Liver (tissue), 8 donors: ENCODE measurements at regions not wholly inside any gene's neighbourhood (a gene's known extent, or its start where the extent isn't known, plus 50 kb on each side); places are given as distances from the start of the nearest gene placed in this dataset.

Experiments used
- DNase-seq: peaks from one replicate; pipeline ENCODE4 v3.0.0-alpha.2; 2017; ENCODE audit warnings: low spot score
- H3K27ac ChIP-seq, 2 donors: one replicate each; pipeline ENCODE4 v1.7.0; 2013; ENCODE audit warnings: inconsistent platforms in 2 of 2, low read length in 2 of 2, control low read depth in 1 of 2, low read depth in 1 of 2, mild to moderate bottlenecking in 1 of 2
- H3K27me3 ChIP-seq, 4 donors: one replicate each; pipeline versions ENCODE4 v1.6.1 to v1.7.0; 2013; ENCODE audit warnings: low read length in 3 of 4, inconsistent platforms in 1 of 4, mild to moderate bottlenecking in 1 of 4, moderate library complexity in 1 of 4; ENCODE audit not compliant: control insufficient read depth in 4 of 4, insufficient read depth in 4 of 4
- H3K36me3 ChIP-seq, 4 donors: one replicate each; pipeline versions ENCODE4 v1.6.1 to v1.7.0; 2013; ENCODE audit warnings: low read length in 3 of 4, mild to moderate bottlenecking in 3 of 4, low read depth in 1 of 4, moderate library complexity in 1 of 4; ENCODE audit not compliant: control insufficient read depth in 4 of 4, insufficient read depth in 3 of 4
- H3K4me1 ChIP-seq, 4 donors: one replicate each; pipeline versions ENCODE4 v1.6.1 to v1.7.0; 2013; ENCODE audit warnings: low read length in 3 of 4, mild to moderate bottlenecking in 3 of 4, moderate library complexity in 1 of 4; ENCODE audit not compliant: control insufficient read depth in 4 of 4, insufficient read depth in 4 of 4
- H3K4me3 ChIP-seq, 3 donors: one replicate each; pipeline versions ENCODE4 v1.6.1 to v1.7.0; 2013; ENCODE audit warnings: low read length in 3 of 3, control low read depth in 1 of 3, low read depth in 1 of 3, mild to moderate bottlenecking in 1 of 3
- H3K9ac ChIP-seq, 2 donors: one replicate each; pipeline ENCODE4 v1.7.0; 2013; ENCODE audit warnings: low read length in 2 of 2, mild to moderate bottlenecking in 2 of 2, moderate library complexity in 2 of 2, control low read depth in 1 of 2, low read depth in 1 of 2
- H3K9me3 ChIP-seq, 4 donors: one replicate each; pipeline versions ENCODE4 v1.6.1 to v1.7.0; 2013; ENCODE audit warnings: low read length in 3 of 4; ENCODE audit not compliant: control insufficient read depth in 4 of 4
- CTCF ChIP-seq: fragments of 150-350 bp; IDR thresholded peaks from 2 replicates; pipeline ENCODE4 v1.5.1; 2017; ENCODE audit warnings: improper control_type of control experiment, low read depth, low read length; ENCODE audit not compliant: missing input control
- EGR1 ChIP-seq, 2 donors: IDR thresholded peaks; 2 replicates each; pipeline ENCODE4 v1.6.1; 2016 to 2018; ENCODE audit warnings: antibody characterized with exemption in 2 of 2, low read depth in 2 of 2
- FOXA1 ChIP-seq: IDR thresholded peaks from 2 replicates; pipeline ENCODE4 v1.6.1; 2016; ENCODE audit warnings: antibody characterized with exemption
- FOXA2 ChIP-seq: IDR thresholded peaks from 2 replicates; pipeline ENCODE4 v1.6.1; 2016; ENCODE audit warnings: antibody characterized with exemption
- GABPA ChIP-seq, 2 donors: IDR thresholded peaks in 1 of 2; conservative IDR thresholded peaks in 1 of 2; 2 replicates each; pipeline ENCODE4 v1.6.1; 2016; ENCODE audit warnings: antibody characterized with exemption in 2 of 2, mild to moderate bottlenecking in 1 of 2, moderate library complexity in 1 of 2
- HNF4A ChIP-seq, 2 donors: conservative IDR thresholded peaks; 2 replicates each; pipeline ENCODE4 v1.6.1; 2016; ENCODE audit warnings: antibody characterized with exemption in 2 of 2, mild to moderate bottlenecking in 2 of 2
- HNF4G ChIP-seq: IDR thresholded peaks from 2 replicates; pipeline ENCODE4 v1.6.1; 2016; ENCODE audit warnings: antibody characterized with exemption
- JUND ChIP-seq, 2 donors: IDR thresholded peaks; 2 replicates each; pipeline ENCODE4 v1.6.1; 2016; ENCODE audit warnings: antibody characterized with exemption in 2 of 2
- MAX ChIP-seq: IDR thresholded peaks from 2 replicates; pipeline ENCODE4 v1.6.1; 2016; ENCODE audit warnings: antibody characterized with exemption
- NR2F2 ChIP-seq: IDR thresholded peaks from 2 replicates; pipeline ENCODE4 v1.6.1; 2016; ENCODE audit warnings: antibody characterized with exemption
- RAD21 ChIP-seq, 2 donors: IDR thresholded peaks; 2 replicates each; pipeline ENCODE4 v1.6.1; 2016; ENCODE audit warnings: antibody characterized with exemption in 2 of 2, mild to moderate bottlenecking in 2 of 2
- REST ChIP-seq: IDR thresholded peaks from 2 replicates; pipeline ENCODE4 v1.6.1; 2016; ENCODE audit warnings: antibody characterized with exemption, mild to moderate bottlenecking
- RXRA ChIP-seq, 2 donors: IDR thresholded peaks; 2 replicates each; pipeline ENCODE4 v1.6.1; 2017 to 2018; ENCODE audit warnings: antibody characterized with exemption in 2 of 2, mild to moderate bottlenecking in 1 of 2
- SP1 ChIP-seq: IDR thresholded peaks from 2 replicates; pipeline ENCODE4 v1.6.1; 2018; ENCODE audit warnings: antibody characterized with exemption, mild to moderate bottlenecking
- TAF1 ChIP-seq: conservative IDR thresholded peaks from 2 replicates; pipeline ENCODE4 v1.6.1; 2016; ENCODE audit warnings: antibody characterized with exemption, mild to moderate bottlenecking
- YY1 ChIP-seq: IDR thresholded peaks from 2 replicates; pipeline ENCODE4 v1.6.1; 2016; ENCODE audit warnings: antibody characterized with exemption, mild to moderate bottlenecking
- ZBTB33 ChIP-seq: IDR thresholded peaks from 2 replicates; pipeline ENCODE4 v1.6.1; 2016; ENCODE audit warnings: antibody characterized with exemption
- WGBS: extraction: QIAGEN DNeasy Blood & Tissue Kit; methylation state at CpG from one replicate; pipeline ENCODE4 v1.1.7; 2013; 5-methylcytosine and 5-hydroxymethylcytosine counted together
- TF ChIP-seq, protein P1 (sequence below): IDR thresholded peaks from 2 replicates; pipeline ENCODE4 v1.6.1; 2016; ENCODE audit warnings: antibody characterized with exemption
- donor health status: healthy.
- donor health status: healthy.
- donor health status: healthy.
- donor health status: healthy.
- donor health status: healthy.

GRCh38 chr11:25613451-25613850 is 718.5 kb upstream of the ANO3 start:
- no peaks in the 10 kb centered on the region for H3K36me3 ChIP-seq
- H3K27me3 ChIP-seq: no peaks in the 10 kb centered on the region
- H3K9ac ChIP-seq: no peak overlapping the region
- H3K4me3 ChIP-seq: no peak overlapping the region
- peaks cover 0 to 2% (median 0%) of the 10 kb centered on the region in 4 donors for H3K9me3 ChIP-seq
- no peak overlapping the region for H3K27ac ChIP-seq
- WGBS: 65% methylated on average over 1 of the region's 1 CpG
- H3K4me1 ChIP-seq: no peaks in the 10 kb centered on the region
- TF ChIP-seq GABPA (IDR thresholded peaks at IDR 0.05 in 1 of 2, conservative IDR thresholded peaks at IDR 0.05 in 1 of 2) (no peak), MAX (no peak), HNF4G (no peak), JUND (IDR thresholded peaks at IDR 0.05) (no peak), REST (no peak), NR2F2 (no peak), HNF4A (conservative IDR thresholded peaks at IDR 0.05) (no peak), TAF1 (no peak), CTCF (no peak), EGR1 (IDR thresholded peaks at IDR 0.05; ENCODE audit: low read depth in 2 of 2) (no peak), RAD21 (IDR thresholded peaks at IDR 0.05) (no peak), YY1 (no peak), RXRA (IDR thresholded peaks at IDR 0.05) (no peak), FOXA1 (no peak), FOXA2 (no peak), ZBTB33 (no peak), SP1 (no peak)
- TF ChIP-seq, protein P1, sequence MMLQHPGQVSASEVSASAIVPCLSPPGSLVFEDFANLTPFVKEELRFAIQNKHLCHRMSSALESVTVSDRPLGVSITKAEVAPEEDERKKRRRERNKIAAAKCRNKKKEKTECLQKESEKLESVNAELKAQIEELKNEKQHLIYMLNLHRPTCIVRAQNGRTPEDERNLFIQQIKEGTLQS: no peak
- DNase-seq: no peak
